ENCODE measurements at regions not wholly inside any gene's neighbourhood (a gene's known extent, or its start where the extent isn't known, plus 50 kb on each side); places are given as distances from the start of the nearest gene placed in this dataset.

DNA sequence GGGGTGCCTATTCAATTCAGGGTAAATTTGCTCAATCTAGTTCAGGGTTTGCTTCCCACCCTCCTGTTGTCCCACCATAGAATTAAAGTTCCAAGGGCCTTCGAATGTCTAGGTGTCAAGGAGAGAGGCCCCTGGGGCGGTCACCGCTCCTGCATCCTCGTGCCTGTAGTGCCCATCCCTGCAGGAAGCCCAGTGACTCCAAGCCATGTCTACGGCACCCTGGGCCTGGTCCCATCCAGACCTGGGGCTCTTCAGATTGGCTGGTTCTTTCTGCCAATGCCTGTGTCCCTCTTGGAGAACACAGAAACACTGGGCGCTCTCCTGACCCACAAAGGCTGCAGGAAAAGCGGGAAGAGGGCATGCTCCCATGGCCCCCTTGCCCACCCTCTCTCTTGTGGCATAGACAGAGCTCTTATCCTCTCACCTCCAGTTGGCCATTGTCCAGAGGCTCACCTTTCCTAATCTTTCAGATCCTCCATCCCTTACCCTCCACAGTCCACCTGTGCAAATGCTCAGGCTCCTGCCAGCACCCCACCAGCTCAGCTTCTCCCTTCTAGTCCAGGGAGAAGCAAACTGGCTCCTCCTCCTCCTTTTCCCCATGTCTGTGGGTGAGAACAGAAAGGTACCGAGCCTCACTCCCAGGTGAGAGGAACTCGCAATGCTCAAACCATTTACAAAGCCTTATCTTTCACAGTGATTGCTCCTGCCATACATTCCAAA is 253.0 kb upstream of the IRX2 start:
- TF ChIP-seq POLR2AphosphoS5 (IDR thresholded peaks at IDR 0.05; ENCODE audit: low read depth, low read length) (no peak), CTCF (IDR thresholded peaks at IDR 0.05 in 2 of 3, conservative IDR thresholded peaks at IDR 0.05 in 1 of 3; ENCODE audit: borderline replicate concordance in 1 of 3, insufficient read depth in 1 of 3, low read depth in 2 of 3, low read length in 2 of 3) (no peak), RAD21 (IDR thresholded peaks at IDR 0.05; ENCODE audit: low read depth) (no peak)
